Esophagus squamous epithelium (tissue), 5 donors: ENCODE measurements at regions not wholly inside any gene's neighbourhood (a gene's known extent, or its start where the extent isn't known, plus 50 kb on each side); places are given as distances from the start of the nearest gene placed in this dataset.

Experiments used
- DNase-seq: peaks from one replicate; lab custom pipeline; 2025; lab: John Stamatoyannopoulos, UW
- H3K27ac ChIP-seq, 4 donors: fragments of 200-600 bp; sonication (generic); one replicate each; pipeline ENCODE4 v1.5.1; 2016 to 2019; ENCODE audit warnings: mild to moderate bottlenecking in 1 of 4
- H3K27me3 ChIP-seq, 4 donors: fragments of 200-600 bp; sonication (generic); 1 replicate in 3 of 4; 2 replicates in 1 of 4; pipeline versions ENCODE4 v1.5.1 to v1.6.0; 2017 to 2021; ENCODE audit warnings: antibody characterized with exemption in 1 of 4
- H3K36me3 ChIP-seq, 3 donors: fragments of 200-600 bp; sonication (generic); one replicate each; pipeline ENCODE4 v1.5.1; 2016 to 2019
- H3K4me1 ChIP-seq, 3 donors: fragments of 200-600 bp; sonication (generic); one replicate each; pipeline ENCODE4 v1.5.1; 2017 to 2019
- H3K4me3 ChIP-seq, 4 donors: fragments of 200-600 bp; sonication (generic); 1 replicate in 3 of 4; 2 replicates in 1 of 4; pipeline ENCODE4 v1.5.1; 2016 to 2019; ENCODE audit warnings: mild to moderate bottlenecking in 2 of 4, moderate library complexity in 1 of 4
- H3K9me3 ChIP-seq, 3 donors: fragments of 200-600 bp; sonication (generic); one replicate each; pipeline ENCODE4 v1.5.1; 2016 to 2019
- CTCF ChIP-seq, 6 experiments: fragments of 450-650 bp in 4 of 6; fragments of 200-600 bp in 2 of 6; sonication (generic) in 2 of 6; IDR thresholded peaks; one replicate each; pipeline ENCODE4 v1.5.1; 2016 to 2019; ENCODE audit warnings: antibody characterized with exemption in 6 of 6, mild to moderate bottlenecking in 4 of 6, moderate library complexity in 4 of 6
- POLR2A ChIP-seq, 4 donors: fragments of 450-650 bp; IDR thresholded peaks; one replicate each; pipeline ENCODE4 v1.6.1; 2017; ENCODE audit warnings: antibody characterized with exemption in 4 of 4, mild to moderate bottlenecking in 4 of 4, moderate library complexity in 3 of 4
- WGBS, 2 donors: methylation state at CpG; one replicate each; pipeline ENCODE4 v1.1.5; 2018; 5-methylcytosine and 5-hydroxymethylcytosine counted together
- intact Hi-C: fragments of 100-400 bp; cut with DNase I; formaldehyde crosslinking; loops from one replicate; pipeline ENCODE4 v1.15.0; 2022
- donor health status: DM: yes; HTN: yes; CAD: no.

GRCh38 chr4:14539246-14539645, 463.0 kb upstream of the CPEB2 start:
- Histone ChIP-seq H3K27ac (no peak overlapping the region), H3K36me3 (no peaks in the 10 kb centered on the region), H3K9me3 (no peaks in the 10 kb centered on the region), H3K4me3 (no peak overlapping the region), H3K4me1 (no peaks in the 10 kb centered on the region), H3K27me3 (no peaks in the 10 kb centered on the region)
- intact Hi-C loops = no loop called here
- no peak for TF ChIP-seq POLR2A (IDR thresholded peaks at IDR 0.05)
- TF ChIP-seq CTCF (IDR thresholded peaks at IDR 0.05) = no peak
- WGBS, 2 donors = no CpG with 5 or more reads among the region's 2 CpGs
- no peak for DNase-seq

GRCh38 chr4:14545163-14545562, 457.1 kb upstream of the CPEB2 start:
- Histone ChIP-seq H3K36me3 (no peaks in the 10 kb centered on the region), H3K27ac (no peak overlapping the region), H3K9me3 (no peaks in the 10 kb centered on the region), H3K27me3 (no peaks in the 10 kb centered on the region), H3K4me3 (no peak overlapping the region), H3K4me1 (no peaks in the 10 kb centered on the region)
- intact Hi-C loops = no loop called here
- no peak for DNase-seq
- TF ChIP-seq POLR2A (IDR thresholded peaks at IDR 0.05) (no peak), CTCF (IDR thresholded peaks at IDR 0.05) (no peak)
- WGBS, 2 donors = 86 to 92% methylated on average over 5 of the region's 5 CpGs

- no peak for DNase-seq
- Histone ChIP-seq H3K4me3 (no peak overlapping the region), H3K27me3 (no peaks in the 10 kb centered on the region), H3K4me1 (no peaks in the 10 kb centered on the region), H3K27ac (no peak overlapping the region), H3K36me3 (no peaks in the 10 kb centered on the region), H3K9me3 (no peaks in the 10 kb centered on the region)
- 62 to 65% methylated on average over 4 of the region's 4 CpGs for WGBS, 2 donors
- TF ChIP-seq CTCF (IDR thresholded peaks at IDR 0.05) (no peak), POLR2A (IDR thresholded peaks at IDR 0.05) (no peak)
- intact Hi-C loops = no loop called here
These were observed 456.5 kb upstream of the CPEB2 start for GRCh38 chr4:14545807-14546206.

GRCh38 chr4:14552119-14552518, 450.2 kb upstream of the CPEB2 start:
- H3K27ac ChIP-seq = no peak overlapping the region
- no peaks in the 10 kb centered on the region for H3K9me3 ChIP-seq
- no peak for DNase-seq
- 79 to 89% methylated on average over 6 of the region's 6 CpGs for WGBS, 2 donors
- H3K36me3 ChIP-seq = no peaks in the 10 kb centered on the region
- no peak overlapping the region for H3K4me3 ChIP-seq
- no peaks in the 10 kb centered on the region for H3K27me3 ChIP-seq
- intact Hi-C loops = no loop called here
- no peaks in the 10 kb centered on the region for H3K4me1 ChIP-seq
- no peak for TF ChIP-seq CTCF (IDR thresholded peaks at IDR 0.05)
- TF ChIP-seq POLR2A (IDR thresholded peaks at IDR 0.05) = no peak

GRCh38 chr4:14559646-14560045, 442.6 kb upstream of the CPEB2 start:
- no peaks in the 10 kb centered on the region for H3K27me3 ChIP-seq
- H3K4me3 ChIP-seq = no peak overlapping the region
- no peaks in the 10 kb centered on the region for H3K4me1 ChIP-seq
- no peaks in the 10 kb centered on the region for H3K9me3 ChIP-seq
- H3K27ac ChIP-seq = no peak overlapping the region
- DNase-seq = no peak
- H3K36me3 ChIP-seq = no peaks in the 10 kb centered on the region
- WGBS, 2 donors = 79 to 85% methylated on average over 2 of the region's 2 CpGs
- intact Hi-C loops = no loop called here
- TF ChIP-seq CTCF (IDR thresholded peaks at IDR 0.05) (no peak), POLR2A (IDR thresholded peaks at IDR 0.05) (no peak)
